ENCODE measurements at regions not wholly inside any gene's neighbourhood (a gene's known extent, or its start where the extent isn't known, plus 50 kb on each side); places are given as distances from the start of the nearest gene placed in this dataset.

GRCh38 chr13:76654263-76654662 is 231.9 kb downstream of the KCTD12 start:
- no peak overlapping the region for H3K9ac ChIP-seq
- H3K27ac ChIP-seq = no peak overlapping the region

DNA sequence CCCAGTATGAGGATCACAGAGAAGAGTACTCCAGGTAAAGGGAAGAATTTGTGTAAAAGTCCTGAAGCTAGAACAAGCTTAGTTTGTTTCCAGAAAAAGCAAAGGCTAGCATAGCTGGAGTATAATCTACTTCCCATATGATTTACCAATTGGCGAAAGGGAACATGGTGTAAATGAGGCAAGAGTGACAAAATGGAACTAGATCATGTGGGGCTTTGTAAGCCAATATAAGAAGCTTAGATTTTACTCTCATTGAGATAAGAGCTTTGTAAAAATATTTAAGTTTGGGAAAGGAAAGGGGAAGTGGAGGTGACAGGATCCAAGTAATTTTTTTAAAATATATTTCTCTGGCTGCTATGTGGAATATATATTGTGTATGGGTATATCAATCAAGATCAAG is 234.9 kb downstream of the KCTD12 start:
- no peaks in the 10 kb centered on the region for H3K79me2 ChIP-seq
- no peak overlapping the region for H3K27ac ChIP-seq
- no peaks in the 10 kb centered on the region for H3K9me3 ChIP-seq (ENCODE audit: control insufficient read depth, low read length)
- TF ChIP-seq, protein P1, sequence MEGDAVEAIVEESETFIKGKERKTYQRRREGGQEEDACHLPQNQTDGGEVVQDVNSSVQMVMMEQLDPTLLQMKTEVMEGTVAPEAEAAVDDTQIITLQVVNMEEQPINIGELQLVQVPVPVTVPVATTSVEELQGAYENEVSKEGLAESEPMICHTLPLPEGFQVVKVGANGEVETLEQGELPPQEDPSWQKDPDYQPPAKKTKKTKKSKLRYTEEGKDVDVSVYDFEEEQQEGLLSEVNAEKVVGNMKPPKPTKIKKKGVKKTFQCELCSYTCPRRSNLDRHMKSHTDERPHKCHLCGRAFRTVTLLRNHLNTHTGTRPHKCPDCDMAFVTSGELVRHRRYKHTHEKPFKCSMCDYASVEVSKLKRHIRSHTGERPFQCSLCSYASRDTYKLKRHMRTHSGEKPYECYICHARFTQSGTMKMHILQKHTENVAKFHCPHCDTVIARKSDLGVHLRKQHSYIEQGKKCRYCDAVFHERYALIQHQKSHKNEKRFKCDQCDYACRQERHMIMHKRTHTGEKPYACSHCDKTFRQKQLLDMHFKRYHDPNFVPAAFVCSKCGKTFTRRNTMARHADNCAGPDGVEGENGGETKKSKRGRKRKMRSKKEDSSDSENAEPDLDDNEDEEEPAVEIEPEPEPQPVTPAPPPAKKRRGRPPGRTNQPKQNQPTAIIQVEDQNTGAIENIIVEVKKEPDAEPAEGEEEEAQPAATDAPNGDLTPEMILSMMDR (IDR thresholded peaks at IDR 0.05) = no peak
- H3K36me3 ChIP-seq (ENCODE audit: control insufficient read depth, insufficient read depth, low read length) = no peaks in the 10 kb centered on the region
- no peak overlapping the region for H2AFZ ChIP-seq
- H3K4me1 ChIP-seq = no peaks in the 10 kb centered on the region
- no peak overlapping the region for H3K4me2 ChIP-seq (ENCODE audit: low read length)
- H3K4me3 ChIP-seq (ENCODE audit: low read depth, low read length) = no peak overlapping the region
- H3K9ac ChIP-seq = no peak overlapping the region
- no peaks in the 10 kb centered on the region for H3K27me3 ChIP-seq (ENCODE audit: control insufficient read depth, insufficient read depth, low read length)

More at GRCh38 chr13:76654263-76654662, 231.9 kb downstream of the KCTD12 start:
- TF ChIP-seq, protein P1 (IDR thresholded peaks at IDR 0.05) = no peak
- Histone ChIP-seq H3K9me3 (ENCODE audit: control insufficient read depth, low read length) (no peaks in the 10 kb centered on the region), H3K4me2 (ENCODE audit: low read length) (no peak overlapping the region), H2AFZ (no peak overlapping the region), H3K79me2 (no peaks in the 10 kb centered on the region), H3K27me3 (ENCODE audit: control insufficient read depth, insufficient read depth, low read length) (no peaks in the 10 kb centered on the region), H3K4me1 (no peaks in the 10 kb centered on the region), H3K4me3 (ENCODE audit: low read depth, low read length) (no peak overlapping the region), H3K36me3 (ENCODE audit: control insufficient read depth, insufficient read depth, low read length) (no peaks in the 10 kb centered on the region)

DNA sequence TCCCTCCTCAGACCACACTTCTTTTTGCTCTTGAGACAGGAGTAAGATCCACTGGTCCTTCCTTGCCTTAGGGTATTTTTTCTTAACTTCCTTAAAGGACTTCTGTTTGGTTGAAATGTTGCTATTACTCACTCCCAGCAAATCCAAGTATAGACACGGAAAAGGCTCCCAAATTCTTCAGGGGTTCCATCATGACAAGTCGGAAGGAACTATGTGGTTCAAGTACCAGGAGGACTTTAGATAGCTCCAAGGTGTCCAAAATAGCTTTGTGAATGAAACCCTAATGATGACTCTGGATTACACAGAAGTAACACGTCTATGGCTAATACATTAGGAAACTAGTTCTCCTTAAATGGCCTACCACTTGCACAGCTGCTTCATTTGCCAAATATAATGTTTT is 238.7 kb downstream of the KCTD12 start:
- Histone ChIP-seq H3K27ac (no peak overlapping the region), H3K9ac (no peak overlapping the region), H3K36me3 (ENCODE audit: control insufficient read depth, insufficient read depth, low read length) (no peaks in the 10 kb centered on the region), H3K79me2 (no peaks in the 10 kb centered on the region), H3K9me3 (ENCODE audit: control insufficient read depth, low read length) (no peaks in the 10 kb centered on the region), H3K4me3 (ENCODE audit: low read depth, low read length) (no peak overlapping the region), H2AFZ (no peak overlapping the region), H3K4me2 (ENCODE audit: low read length) (no peak overlapping the region), H3K4me1 (no peaks in the 10 kb centered on the region), H3K27me3 (ENCODE audit: control insufficient read depth, insufficient read depth, low read length) (no peaks in the 10 kb centered on the region)
- TF ChIP-seq, protein P1 (IDR thresholded peaks at IDR 0.05) = no peak

DNA sequence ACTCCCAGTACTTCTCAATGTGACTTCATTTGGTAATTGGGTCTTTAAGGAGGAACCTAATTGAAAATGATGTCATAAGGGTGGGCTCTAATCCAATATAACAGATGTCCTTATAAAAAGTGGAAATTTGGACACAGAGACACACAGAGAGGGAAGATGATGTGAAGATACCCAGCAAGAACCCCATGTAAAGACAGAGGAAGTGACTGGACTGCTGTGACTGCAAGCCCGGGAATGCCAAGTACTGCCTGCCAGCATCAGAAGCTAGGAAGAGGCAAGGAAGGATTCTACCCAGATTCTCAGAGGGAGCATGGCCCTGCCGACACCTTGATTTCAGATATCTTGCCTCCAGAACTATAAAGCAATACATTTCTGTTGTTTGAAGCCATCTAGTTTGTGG is 239.3 kb downstream of the KCTD12 start:
- H3K9me3 ChIP-seq (ENCODE audit: control insufficient read depth, low read length) = no peaks in the 10 kb centered on the region
- H3K4me3 ChIP-seq (ENCODE audit: low read depth, low read length) = no peak overlapping the region
- no peaks in the 10 kb centered on the region for H3K4me1 ChIP-seq
- H3K79me2 ChIP-seq = no peaks in the 10 kb centered on the region
- TF ChIP-seq, protein P1 (IDR thresholded peaks at IDR 0.05) = no peak
- no peak overlapping the region for H3K27ac ChIP-seq
- no peak overlapping the region for H2AFZ ChIP-seq
- H3K4me2 ChIP-seq (ENCODE audit: low read length) = no peak overlapping the region
- no peak overlapping the region for H3K9ac ChIP-seq
- H3K36me3 ChIP-seq (ENCODE audit: control insufficient read depth, insufficient read depth, low read length) = no peaks in the 10 kb centered on the region
- H3K27me3 ChIP-seq (ENCODE audit: control insufficient read depth, insufficient read depth, low read length) = no peaks in the 10 kb centered on the region

- Histone ChIP-seq H3K9me3 (ENCODE audit: control insufficient read depth, low read length) (no peaks in the 10 kb centered on the region), H2AFZ (no peak overlapping the region), H3K4me1 (peaks cover 2% of the 10 kb centered on the region), H3K4me3 (ENCODE audit: low read depth, low read length) (no peak overlapping the region), H3K4me2 (ENCODE audit: low read length) (no peak overlapping the region), H3K9ac (no peak overlapping the region), H3K27ac (no peak overlapping the region), H3K27me3 (ENCODE audit: control insufficient read depth, insufficient read depth, low read length) (no peaks in the 10 kb centered on the region), H3K79me2 (no peaks in the 10 kb centered on the region), H3K36me3 (ENCODE audit: control insufficient read depth, insufficient read depth, low read length) (no peaks in the 10 kb centered on the region)
- TF ChIP-seq, protein P1 (IDR thresholded peaks at IDR 0.05) = no peak
These were observed 240.6 kb downstream of the KCTD12 start for GRCh38 chr13:76645632-76646031.

Measured in parathyroid adenoma (tissue), 2 donors.